ENCODE measurements at regions not wholly inside any gene's neighbourhood (a gene's known extent, or its start where the extent isn't known, plus 50 kb on each side); places are given as distances from the start of the nearest gene placed in this dataset.
"Not testable (repeated sequence)": the region's sequence is repeated elsewhere in the genome, so short reads cannot be mapped to it uniquely, and the experiment has no call there.

DNA sequence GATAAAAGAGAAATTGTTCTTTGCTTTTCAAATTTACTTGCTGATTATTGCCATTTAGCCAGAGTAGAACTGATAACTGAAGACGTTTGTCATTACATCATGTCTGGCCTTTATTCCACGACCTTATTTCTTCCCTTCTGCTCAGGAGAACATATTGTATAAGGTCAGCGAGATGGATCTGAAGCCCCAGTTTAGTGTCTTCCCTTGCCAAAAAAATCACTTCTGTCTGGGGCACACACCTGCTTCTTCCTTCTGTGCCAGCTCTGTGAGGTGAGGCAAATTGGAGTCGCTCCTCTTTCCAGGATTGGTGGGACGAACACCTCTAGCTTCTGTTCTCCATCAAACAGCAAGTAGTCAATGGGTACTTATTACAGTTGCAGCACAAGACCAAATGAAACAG lies 250.3 kb upstream of the CRBN start:
- H3K9me3 ChIP-seq = peaks cover 0 to 6% (median 0%) of the 10 kb centered on the region in 8 donors
- 56 to 84% (median 74%) methylated on average over 5 of the region's 5 CpGs for WGBS, 5 donors
- DNase-seq = no peak
- H3K27me3 ChIP-seq (replicated peaks in 1 of 7) = no peaks in the 10 kb centered on the region
- H3K4me3 ChIP-seq = no peak overlapping the region
- H3K36me3 ChIP-seq = no peaks in the 10 kb centered on the region
- no peak overlapping the region for H3K27ac ChIP-seq
- intact Hi-C loops (cut with DNase I; ENCODE audit: low total_unique reads) = no loop called here
- no peaks in the 10 kb centered on the region for H3K4me1 ChIP-seq
- TF ChIP-seq POLR2A (IDR thresholded peaks at IDR 0.05) (no peak), POLR2AphosphoS5 (IDR thresholded peaks at IDR 0.05) (no peak)
- TF ChIP-seq, protein P1, sequence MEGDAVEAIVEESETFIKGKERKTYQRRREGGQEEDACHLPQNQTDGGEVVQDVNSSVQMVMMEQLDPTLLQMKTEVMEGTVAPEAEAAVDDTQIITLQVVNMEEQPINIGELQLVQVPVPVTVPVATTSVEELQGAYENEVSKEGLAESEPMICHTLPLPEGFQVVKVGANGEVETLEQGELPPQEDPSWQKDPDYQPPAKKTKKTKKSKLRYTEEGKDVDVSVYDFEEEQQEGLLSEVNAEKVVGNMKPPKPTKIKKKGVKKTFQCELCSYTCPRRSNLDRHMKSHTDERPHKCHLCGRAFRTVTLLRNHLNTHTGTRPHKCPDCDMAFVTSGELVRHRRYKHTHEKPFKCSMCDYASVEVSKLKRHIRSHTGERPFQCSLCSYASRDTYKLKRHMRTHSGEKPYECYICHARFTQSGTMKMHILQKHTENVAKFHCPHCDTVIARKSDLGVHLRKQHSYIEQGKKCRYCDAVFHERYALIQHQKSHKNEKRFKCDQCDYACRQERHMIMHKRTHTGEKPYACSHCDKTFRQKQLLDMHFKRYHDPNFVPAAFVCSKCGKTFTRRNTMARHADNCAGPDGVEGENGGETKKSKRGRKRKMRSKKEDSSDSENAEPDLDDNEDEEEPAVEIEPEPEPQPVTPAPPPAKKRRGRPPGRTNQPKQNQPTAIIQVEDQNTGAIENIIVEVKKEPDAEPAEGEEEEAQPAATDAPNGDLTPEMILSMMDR (IDR thresholded peaks at IDR 0.05 in 8 of 11, conservative IDR thresholded peaks at IDR 0.05 in 3 of 11) = no peak

DNA sequence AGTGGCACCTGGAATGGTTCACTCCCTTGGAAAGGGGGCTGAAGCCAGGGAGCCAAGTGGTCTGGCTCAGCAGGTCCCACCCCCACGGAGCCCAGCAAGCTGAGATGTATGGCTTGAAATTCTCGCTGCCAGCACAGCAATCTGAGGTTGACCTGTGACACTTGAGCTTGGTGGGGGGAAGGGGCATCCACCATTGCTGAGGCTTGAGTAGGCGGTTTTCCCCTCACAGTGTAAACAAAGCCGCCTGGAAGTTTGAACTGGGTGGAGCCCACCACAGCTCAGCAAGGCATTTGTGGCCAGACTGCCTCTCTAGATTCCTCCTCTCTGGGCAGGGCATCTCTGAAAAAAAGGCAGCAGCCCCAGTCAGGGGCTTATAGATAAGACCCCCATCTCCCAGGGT lies 228.2 kb upstream of the CRBN start:
- DNase-seq; H3K27me3 ChIP-seq (replicated peaks in 1 of 7); H3K36me3 ChIP-seq; H3K4me1 ChIP-seq; H3K4me3 ChIP-seq; intact Hi-C loops (cut with DNase I; ENCODE audit: low total_unique reads); H3K27ac ChIP-seq: not testable (repeated sequence)
- WGBS, 5 donors = 52 to 78% (median 70%) methylated on average over 2 to 4 of the region's 4 CpGs
- H3K9me3 ChIP-seq = peaks cover 0 to 59% (median 18%) of the 10 kb centered on the region in 8 donors

DNA sequence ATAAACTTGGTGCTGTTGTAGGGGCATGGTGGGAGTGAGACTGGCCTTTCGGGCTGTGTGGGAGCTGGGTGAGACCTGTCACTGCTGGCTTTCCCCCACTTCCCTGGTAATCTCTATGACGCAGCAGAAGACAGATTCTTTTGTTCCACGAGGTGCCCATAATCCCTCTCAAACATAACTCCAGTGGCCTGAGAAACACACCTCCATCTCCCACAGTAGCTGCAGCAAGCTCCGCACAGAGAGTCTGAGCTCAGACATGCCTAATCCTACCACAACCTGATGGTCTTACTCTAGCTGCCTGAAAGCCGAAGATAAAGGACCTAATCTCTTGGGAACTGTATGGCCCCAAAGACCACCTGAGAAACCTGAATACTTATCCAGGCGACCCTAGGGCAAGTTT lies 225.6 kb upstream of the CRBN start:
- H3K36me3 ChIP-seq = no peaks in the 10 kb centered on the region
- no peak for TF ChIP-seq POLR2AphosphoS5 (IDR thresholded peaks at IDR 0.05)
- TF ChIP-seq, protein P1 (IDR thresholded peaks at IDR 0.05 in 8 of 11, conservative IDR thresholded peaks at IDR 0.05 in 3 of 11) = no peak
- no peak for TF ChIP-seq POLR2A (IDR thresholded peaks at IDR 0.05)
- DNase-seq = no peak
- H3K27ac ChIP-seq = no peak overlapping the region
- no peaks in the 10 kb centered on the region for H3K4me1 ChIP-seq
- H3K27me3 ChIP-seq (replicated peaks in 1 of 7) = no peaks in the 10 kb centered on the region
- WGBS, 5 donors = 78 to 92% (median 80%) methylated on average over 6 of the region's 6 CpGs
- no peak overlapping the region for H3K4me3 ChIP-seq
- H3K9me3 ChIP-seq = peaks cover 0 to 69% (median 33%) of the 10 kb centered on the region in 8 donors
- intact Hi-C loops (cut with DNase I; ENCODE audit: low total_unique reads) = no loop called here

DNA sequence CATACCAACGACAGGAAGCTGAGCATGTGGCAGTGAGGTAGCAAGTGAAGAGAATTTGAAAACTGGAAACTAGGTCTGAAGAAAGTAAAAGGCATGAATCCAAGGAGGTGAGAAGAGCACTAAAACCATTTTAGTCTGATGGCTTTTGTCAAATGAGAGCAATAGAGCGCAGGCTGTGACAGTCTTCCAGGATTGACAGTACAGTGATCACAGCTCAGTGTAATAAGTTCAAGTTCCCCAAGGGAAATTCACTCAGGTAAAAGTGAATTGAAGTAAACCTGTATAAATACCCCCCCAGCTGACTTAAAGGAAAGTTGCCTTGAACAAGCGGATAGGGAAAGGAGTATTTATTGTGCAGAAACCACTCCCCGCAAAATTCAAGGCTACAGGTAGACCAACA lies 224.2 kb upstream of the CRBN start:
- Histone ChIP-seq H3K36me3 (no peaks in the 10 kb centered on the region), H3K27me3 (replicated peaks in 1 of 7) (no peaks in the 10 kb centered on the region), H3K27ac (no peak overlapping the region), H3K9me3 (peaks cover 0 to 80% (median 36%) of the 10 kb centered on the region in 8 donors), H3K4me1 (no peaks in the 10 kb centered on the region), H3K4me3 (no peak overlapping the region)
- no peak for DNase-seq
- intact Hi-C loops (cut with DNase I; ENCODE audit: low total_unique reads) = no loop called here
- 80 to 86% (median 82%) methylated on average over 4 of the region's 4 CpGs for WGBS, 5 donors
- TF ChIP-seq, protein P1 (IDR thresholded peaks at IDR 0.05 in 8 of 11, conservative IDR thresholded peaks at IDR 0.05 in 3 of 11) = no peak

DNA sequence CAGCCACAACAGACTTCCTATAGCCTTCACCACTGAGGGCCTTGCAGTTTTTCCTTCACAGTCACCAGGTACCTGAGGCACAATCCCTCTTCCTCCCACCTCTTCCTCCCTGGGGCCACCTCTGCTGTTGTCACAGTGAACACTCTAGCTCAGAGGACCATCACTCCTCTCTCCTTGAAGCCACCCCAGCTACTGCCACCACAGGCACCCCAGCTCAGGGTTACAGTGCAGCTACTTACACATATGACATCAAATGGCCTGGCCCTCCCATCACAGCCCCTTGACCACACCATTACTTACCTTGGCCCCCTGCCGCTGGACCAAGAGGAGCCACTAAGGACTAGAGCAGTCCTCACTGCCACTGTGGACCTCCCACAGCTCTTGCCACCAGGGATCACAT lies 213.5 kb upstream of the CRBN start:
- WGBS, 5 donors = 80 to 100% (median 94%) methylated on average over 1 of the region's 1 CpG
- Histone ChIP-seq H3K4me1 (no peaks in the 10 kb centered on the region), H3K36me3 (no peaks in the 10 kb centered on the region), H3K9me3 (peaks cover 0 to 28% (median 11%) of the 10 kb centered on the region in 8 donors), H3K27ac (no peak overlapping the region), H3K27me3 (replicated peaks in 1 of 7) (no peaks in the 10 kb centered on the region), H3K4me3 (no peak overlapping the region)
- no peak for DNase-seq
- intact Hi-C loops (cut with DNase I; ENCODE audit: low total_unique reads) = no loop called here
- TF ChIP-seq, protein P1 (IDR thresholded peaks at IDR 0.05 in 8 of 11, conservative IDR thresholded peaks at IDR 0.05 in 3 of 11) = no peak
- no peak for TF ChIP-seq POLR2A (IDR thresholded peaks at IDR 0.05)
- TF ChIP-seq POLR2AphosphoS5 (IDR thresholded peaks at IDR 0.05) = no peak
